D721Med (cell line): ENCODE measurements at regions not wholly inside any gene's neighbourhood (a gene's known extent, or its start where the extent isn't known, plus 50 kb on each side); places are given as distances from the start of the nearest gene placed in this dataset.
A peak's percentile ranks its signal among the peaks of the same experiment; 100 is the strongest.

Experiments
- DNase-seq: peaks from one replicate; pipeline ENCODE4 v3.0.0; 2011; ENCODE audit warnings: low spot score; ENCODE audit not compliant: insufficient read length
- FAIRE-seq: peaks from 2 replicates; lab custom pipeline; 2011; peaks lifted over from hg19 to GRCh38; lab: Jason Lieb, UNC
- CTCF ChIP-seq: IDR thresholded peaks from 2 replicates; pipeline ENCODE4 v1.5.1; 2012; ENCODE audit warnings: mild to moderate bottlenecking, control low read depth; ENCODE audit not compliant: insufficient read depth; ENCODE audit errors: missing control alignments

GRCh38 chr9:134217431-134218210 is 53.3 kb upstream of the RNU6ATAC start:
- DNase-seq (no peak), FAIRE-seq (no peak)
- TF ChIP-seq CTCF, result peak; percentile 44

- no peak for TF ChIP-seq CTCF
- DNase-seq, result no peak
- FAIRE-seq, result no peak
Observed at GRCh38 chr9:134218230-134218629, 53.9 kb upstream of the RNU6ATAC start.

- FAIRE-seq (no peak), DNase-seq (no peak)
- no peak for TF ChIP-seq CTCF
Observed at GRCh38 chr9:134219646-134220060, 55.3 kb upstream of the RNU6ATAC start.

- FAIRE-seq (no peak), DNase-seq (no peak)
- TF ChIP-seq CTCF, result no peak
Observed at GRCh38 chr9:134220311-134220710, 55.9 kb upstream of the RNU6ATAC start.

- TF ChIP-seq CTCF, result no peak
- FAIRE-seq, result no peak
- DNase-seq, result no peak
Observed at GRCh38 chr9:134221273-134222017, 57.1 kb upstream of the RNU6ATAC start.

- no peak for TF ChIP-seq CTCF
- FAIRE-seq (no peak), DNase-seq (no peak)
Observed at GRCh38 chr9:134222018-134222573, 57.7 kb upstream of the RNU6ATAC start.

GRCh38 chr9:134223091-134223490 is 58.7 kb upstream of the RNU6ATAC start:
- TF ChIP-seq CTCF, result no peak
- FAIRE-seq, result no peak
- DNase-seq, result no peak
